GM12878 (cell line): ENCODE measurements at regions not wholly inside any gene's neighbourhood (a gene's known extent, or its start where the extent isn't known, plus 50 kb on each side); places are given as distances from the start of the nearest gene placed in this dataset.

ENCODE experiments used
- ATAC-seq: fragments of 200-7000 bp; cut with Tn5 transposase; 3 replicates; pipeline ENCODE4 v1.9.1; 2020; ENCODE audit warnings: mild to moderate bottlenecking, moderate library complexity
- BruUV-seq: library from RNA; stranded (reverse); fragments of 400-500 nt; replicated peaks from 2 replicates; lab custom pipeline; 2021; lab: Mats Ljungman, UMichigan
- CTCF ChIA-PET: fragments of 300-600 bp; sonication (Branson Sonifier 250); formaldehyde crosslinking; extraction: SDS; loops from one replicate; lab custom pipeline; 2021; ENCODE audit warnings: inconsistent platforms; lab: Yijun Ruan, JAX
- POLR2A ChIA-PET: fragments of 350-600 bp; formaldehyde crosslinking; extraction: SDS; loops from one replicate; lab custom pipeline; 2021; ENCODE audit warnings: inconsistent platforms; lab: Charles Lee
- RAD21 ChIA-PET: fragments of 300-600 bp; sonication (Branson Sonifier 250); formaldehyde crosslinking; loops from one replicate; lab custom pipeline; 2023; ENCODE audit warnings: antibody characterized with exemption; ENCODE audit not compliant: unreplicated experiment; lab: Charles Lee
- SMC1A ChIA-PET: fragments of 300-600 bp; sonication (Branson Sonifier 250); formaldehyde crosslinking; loops from one replicate; lab custom pipeline; 2023; ENCODE audit not compliant: unreplicated experiment, uncharacterized antibody; lab: Charles Lee
- DNase-seq: peaks from one replicate; pipeline ENCODE4 v3.0.0-alpha.2; 2011; ENCODE audit warnings: low read depth, low spot score
- FAIRE-seq: peaks from 3 replicates; lab custom pipeline; 2011; peaks lifted over from hg19 to GRCh38; lab: Jason Lieb, UNC
- H2AFZ ChIP-seq: 2 replicates; pipeline ENCODE4 v1.6.0; 2011; ENCODE audit warnings: low read depth, low read length, control low read depth; ENCODE audit not compliant: control insufficient read depth
- H3K27ac ChIP-seq: 2 replicates; pipeline ENCODE4 v1.5.1; 2011; ENCODE audit warnings: control low read depth; ENCODE audit not compliant: control insufficient read depth, insufficient read depth
- H3K27me3 ChIP-seq, 2 experiments: replicated peaks in 1 of 2; 2 replicates each; pipeline versions ENCODE4 v1.6.0 to v1.6.1; 2011; ENCODE audit warnings: low read length in 1 of 2; ENCODE audit not compliant: control insufficient read depth in 2 of 2, insufficient read depth in 2 of 2
- H3K36me3 ChIP-seq, 2 experiments: 2 replicates each; pipeline ENCODE4 v1.5.1; 2011; ENCODE audit warnings: low read length in 1 of 2; ENCODE audit not compliant: control insufficient read depth in 2 of 2, insufficient read depth in 2 of 2
- H3K4me1 ChIP-seq: 2 replicates; pipeline ENCODE4 v1.6.1; 2011; ENCODE audit warnings: mild to moderate bottlenecking, low read length, moderate library complexity, mixed read lengths; ENCODE audit not compliant: control insufficient read depth, insufficient read depth
- H3K4me2 ChIP-seq: 2 replicates; pipeline ENCODE4 v1.6.0; 2011; ENCODE audit warnings: control low read depth; ENCODE audit not compliant: control insufficient read depth, insufficient read depth
- H3K4me3 ChIP-seq: fragments of 200-600 bp; sonication (generic); 2 replicates; pipeline ENCODE4 v1.5.1; 2016
- H3K79me2 ChIP-seq: 2 replicates; pipeline ENCODE4 v1.6.0; 2011; ENCODE audit warnings: low read length; ENCODE audit not compliant: control insufficient read depth, insufficient read depth
- H3K9ac ChIP-seq: 2 replicates; pipeline ENCODE4 v1.8.0; 2011; ENCODE audit warnings: low read length, control low read depth, mixed read lengths; ENCODE audit not compliant: control insufficient read depth, insufficient read depth
- H3K9me3 ChIP-seq: replicated peaks from 3 replicates; pipeline ENCODE4 v1.5.1; 2011; ENCODE audit warnings: mild to moderate bottlenecking, low read length; ENCODE audit not compliant: control insufficient read depth, insufficient read depth
- H4K20me1 ChIP-seq: 2 replicates; pipeline ENCODE4 v1.6.0; 2011; ENCODE audit not compliant: control insufficient read depth, insufficient read depth
- CHD1 ChIP-seq: IDR thresholded peaks from 2 replicates; pipeline ENCODE4 v1.6.1; 2012; ENCODE audit warnings: low read depth, low read length, improper control_type of control experiment
- CUX1 ChIP-seq: IDR thresholded peaks from 2 replicates; pipeline ENCODE4 v1.6.1; 2012; ENCODE audit warnings: improper control_type of control experiment, low read depth, low read length; ENCODE audit not compliant: insufficient replicate concordance
- ESRRA ChIP-seq: IDR thresholded peaks from 2 replicates; pipeline ENCODE4 v1.6.1; 2012; ENCODE audit warnings: mild to moderate bottlenecking, low read length, improper control_type of control experiment
- HDGF ChIP-seq: fragments of 450-650 bp; IDR thresholded peaks from 2 replicates; pipeline ENCODE4 v1.6.1; 2016; ENCODE audit warnings: antibody characterized with exemption
- KAT2A ChIP-seq: conservative IDR thresholded peaks from 2 replicates; pipeline ENCODE4 v1.6.1; 2011; ENCODE audit warnings: low read depth, low read length; ENCODE audit not compliant: control insufficient read depth
- NR2F1 ChIP-seq: fragments of 450-650 bp; conservative IDR thresholded peaks from 2 replicates; pipeline ENCODE4 v1.6.1; 2017; ENCODE audit warnings: mild to moderate bottlenecking
- PAX5 ChIP-seq: IDR thresholded peaks from 2 replicates; pipeline ENCODE4 v1.6.1; 2011; ENCODE audit warnings: low read depth, low read length, borderline replicate concordance
- PML ChIP-seq: IDR thresholded peaks from 2 replicates; pipeline ENCODE4 v1.6.1; 2012; ENCODE audit warnings: low read length, inconsistent platforms
- RCOR1 ChIP-seq: conservative IDR thresholded peaks from 2 replicates; pipeline ENCODE4 v1.6.1; 2012; ENCODE audit warnings: low read depth, low read length, improper control_type of control experiment
- TBL1XR1 ChIP-seq: IDR thresholded peaks from 2 replicates; pipeline ENCODE4 v1.6.1; 2012; ENCODE audit warnings: low read depth, low read length, improper control_type of control experiment
- TCF3 ChIP-seq: IDR thresholded peaks from 2 replicates; pipeline ENCODE4 v1.6.1; 2012; ENCODE audit warnings: low read depth, mild to moderate bottlenecking, low read length, borderline replicate concordance; ENCODE audit not compliant: insufficient read depth
- WGBS: methylation state at CpG from one replicate; pipeline ENCODE4 v1.1.6; 2016; ENCODE audit warnings: low lambda C conversion rate; ENCODE audit not compliant: insufficient replicate concordance, insufficient coverage; ENCODE audit errors: missing lambda C conversion rate; 5-methylcytosine and 5-hydroxymethylcytosine counted together
- in situ Hi-C: fragments of 300-500 bp; cut with MboI; formaldehyde crosslinking; loops from 9 replicates; pipeline ENCODE4 v1.14.3; 2018; ENCODE audit warnings: mixed read lengths
- intact Hi-C: fragments of 100-400 bp; cut with micrococcal nuclease; formaldehyde crosslinking; loops from one replicate; pipeline ENCODE4 v1.14.2; 2022; ENCODE audit not compliant: unreplicated experiment
- TF ChIP-seq, protein P1 (sequence below): fragments of 450-650 bp; IDR thresholded peaks from 2 replicates; pipeline ENCODE4 v1.6.1; 2016; ENCODE audit warnings: mild to moderate bottlenecking
- TF ChIP-seq, protein P2 (sequence below): fragments of 450-650 bp; IDR thresholded peaks from 2 replicates; pipeline ENCODE4 v1.6.1; 2017; ENCODE audit warnings: mild to moderate bottlenecking, moderate library complexity

DNA sequence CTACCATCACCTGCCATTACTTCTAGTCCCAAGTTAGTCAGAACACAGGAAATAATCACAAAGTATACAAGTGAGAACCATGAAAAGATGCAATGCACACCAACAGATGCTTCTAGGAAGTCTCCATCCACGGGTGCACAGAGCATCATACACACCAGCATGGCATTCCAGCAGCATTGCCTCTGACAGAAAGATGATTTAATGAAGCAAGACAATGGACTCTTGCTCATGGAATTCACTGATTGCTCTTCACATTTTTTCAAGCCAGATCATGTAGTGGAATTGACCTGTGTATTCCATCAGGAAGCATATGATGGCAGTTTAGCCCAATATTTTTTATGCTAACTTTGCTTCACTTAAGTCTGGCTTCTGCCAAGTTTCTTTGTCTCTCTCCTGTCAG, 406.3 kb upstream of the RGS17 start (continued):
- TF ChIP-seq, protein P1, sequence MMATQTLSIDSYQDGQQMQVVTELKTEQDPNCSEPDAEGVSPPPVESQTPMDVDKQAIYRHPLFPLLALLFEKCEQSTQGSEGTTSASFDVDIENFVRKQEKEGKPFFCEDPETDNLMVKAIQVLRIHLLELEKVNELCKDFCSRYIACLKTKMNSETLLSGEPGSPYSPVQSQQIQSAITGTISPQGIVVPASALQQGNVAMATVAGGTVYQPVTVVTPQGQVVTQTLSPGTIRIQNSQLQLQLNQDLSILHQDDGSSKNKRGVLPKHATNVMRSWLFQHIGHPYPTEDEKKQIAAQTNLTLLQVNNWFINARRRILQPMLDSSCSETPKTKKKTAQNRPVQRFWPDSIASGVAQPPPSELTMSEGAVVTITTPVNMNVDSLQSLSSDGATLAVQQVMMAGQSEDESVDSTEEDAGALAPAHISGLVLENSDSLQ: no peak

DNA sequence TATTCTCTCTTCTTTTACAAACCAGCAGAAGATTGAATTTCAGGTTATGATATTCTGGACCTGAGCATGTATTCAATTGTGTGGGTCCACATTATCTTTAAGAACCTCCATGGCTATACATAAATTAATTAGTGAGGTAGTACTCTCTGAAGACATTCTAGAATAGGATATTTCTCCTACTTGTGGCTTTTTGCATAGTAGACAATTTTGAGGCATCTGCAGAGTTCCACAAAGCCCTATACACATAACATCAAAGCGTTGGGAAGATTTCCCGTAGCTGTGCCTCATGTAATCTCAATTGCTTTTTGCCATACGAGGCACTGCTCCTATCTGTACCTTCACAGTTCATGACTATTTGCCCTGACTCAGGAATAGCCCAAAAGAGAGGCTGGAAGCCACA, 395.4 kb upstream of the RGS17 start:
- CTCF ChIA-PET: no interaction called here
- RAD21 ChIA-PET: no interaction called here
- TF ChIP-seq CUX1 (no peak), PML (no peak), RCOR1 (no peak), ESRRA (no peak), TCF3 (no peak), HDGF (no peak), CHD1 (no peak), KAT2A (no peak), TBL1XR1 (no peak), NR2F1 (no peak), PAX5 (no peak)
- TF ChIP-seq, protein P1: no peak
- TF ChIP-seq, protein P2, sequence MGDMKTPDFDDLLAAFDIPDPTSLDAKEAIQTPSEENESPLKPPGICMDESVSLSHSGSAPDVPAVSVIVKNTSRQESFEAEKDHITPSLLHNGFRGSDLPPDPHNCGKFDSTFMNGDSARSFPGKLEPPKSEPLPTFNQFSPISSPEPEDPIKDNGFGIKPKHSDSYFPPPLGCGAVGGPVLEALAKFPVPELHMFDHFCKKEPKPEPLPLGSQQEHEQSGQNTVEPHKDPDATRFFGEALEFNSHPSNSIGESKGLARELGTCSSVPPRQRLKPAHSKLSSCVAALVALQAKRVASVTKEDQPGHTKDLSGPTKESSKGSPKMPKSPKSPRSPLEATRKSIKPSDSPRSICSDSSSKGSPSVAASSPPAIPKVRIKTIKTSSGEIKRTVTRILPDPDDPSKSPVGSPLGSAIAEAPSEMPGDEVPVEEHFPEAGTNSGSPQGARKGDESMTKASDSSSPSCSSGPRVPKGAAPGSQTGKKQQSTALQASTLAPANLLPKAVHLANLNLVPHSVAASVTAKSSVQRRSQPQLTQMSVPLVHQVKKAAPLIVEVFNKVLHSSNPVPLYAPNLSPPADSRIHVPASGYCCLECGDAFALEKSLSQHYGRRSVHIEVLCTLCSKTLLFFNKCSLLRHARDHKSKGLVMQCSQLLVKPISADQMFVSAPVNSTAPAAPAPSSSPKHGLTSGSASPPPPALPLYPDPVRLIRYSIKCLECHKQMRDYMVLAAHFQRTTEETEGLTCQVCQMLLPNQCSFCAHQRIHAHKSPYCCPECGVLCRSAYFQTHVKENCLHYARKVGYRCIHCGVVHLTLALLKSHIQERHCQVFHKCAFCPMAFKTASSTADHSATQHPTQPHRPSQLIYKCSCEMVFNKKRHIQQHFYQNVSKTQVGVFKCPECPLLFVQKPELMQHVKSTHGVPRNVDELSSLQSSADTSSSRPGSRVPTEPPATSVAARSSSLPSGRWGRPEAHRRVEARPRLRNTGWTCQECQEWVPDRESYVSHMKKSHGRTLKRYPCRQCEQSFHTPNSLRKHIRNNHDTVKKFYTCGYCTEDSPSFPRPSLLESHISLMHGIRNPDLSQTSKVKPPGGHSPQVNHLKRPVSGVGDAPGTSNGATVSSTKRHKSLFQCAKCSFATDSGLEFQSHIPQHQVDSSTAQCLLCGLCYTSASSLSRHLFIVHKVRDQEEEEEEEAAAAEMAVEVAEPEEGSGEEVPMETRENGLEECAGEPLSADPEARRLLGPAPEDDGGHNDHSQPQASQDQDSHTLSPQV: no peak

More for the DNA sequence above, 395.4 kb upstream of the RGS17 start:
- Histone ChIP-seq H3K4me3 (no peak overlapping the region), H3K9ac (no peak overlapping the region), H3K79me2 (no peaks in the 10 kb centered on the region), H3K36me3 (no peaks in the 10 kb centered on the region), H3K27ac (no peak overlapping the region), H3K9me3 (no peaks in the 10 kb centered on the region), H4K20me1 (no peaks in the 10 kb centered on the region), H3K27me3 (no peaks in the 10 kb centered on the region), H3K4me1 (no peaks in the 10 kb centered on the region), H2AFZ (no peak overlapping the region), H3K4me2 (no peak overlapping the region)
- ChIA-PET SMC1A (no interaction called here), POLR2A (no interaction called here)
- in situ Hi-C loops: no loop called here
- no TSS peak for BruUV-seq
- DNase-seq (no peak), FAIRE-seq (no peak), ATAC-seq (no peak)
- WGBS: 0% methylated on average over 3 of the region's 3 CpGs
- intact Hi-C loops: no loop called here
